ENCODE measurements at regions not wholly inside any gene's neighbourhood (a gene's known extent, or its start where the extent isn't known, plus 50 kb on each side); places are given as distances from the start of the nearest gene placed in this dataset.

- no peak for DNase-seq
- ATAC-seq = no peak
- intact Hi-C loops (cut with DNase I, micrococcal nuclease) = no loop called here
Observed at GRCh38 chr1:244106837-244107493, 55.9 kb downstream of the ZBTB18 start.

- intact Hi-C loops (cut with DNase I, micrococcal nuclease) = no loop called here
- DNase-seq (no peak), ATAC-seq (no peak)
Observed at GRCh38 chr1:244111027-244111426, 59.9 kb downstream of the ZBTB18 start.

- intact Hi-C loops (cut with DNase I, micrococcal nuclease) = no loop called here
- ATAC-seq = no peak
- DNase-seq = no peak
Observed at GRCh38 chr1:244112041-244112440, 61.0 kb downstream of the ZBTB18 start.

GRCh38 chr1:244112636-244113035 lies 61.6 kb downstream of the ZBTB18 start:
- DNase-seq (no peak), ATAC-seq (no peak)
- intact Hi-C loops (cut with DNase I, micrococcal nuclease) = no loop called here

GRCh38 chr1:244113532-244114320 lies 62.6 kb downstream of the ZBTB18 start:
- no peak for DNase-seq
- ATAC-seq = no peak
- intact Hi-C loops (cut with DNase I, micrococcal nuclease) = no loop called here

- intact Hi-C loops (cut with DNase I, micrococcal nuclease) = no loop called here
- DNase-seq (no peak), ATAC-seq (no peak)
Observed at GRCh38 chr1:244114892-244115291, 63.8 kb downstream of the ZBTB18 start.

GRCh38 chr1:244116946-244117345 lies 65.9 kb downstream of the ZBTB18 start:
- ATAC-seq = no peak
- intact Hi-C loops (cut with DNase I, micrococcal nuclease) = no loop called here
- no peak for DNase-seq

- ATAC-seq (no peak), DNase-seq (no peak)
- intact Hi-C loops (cut with DNase I, micrococcal nuclease) = no loop called here
Observed at GRCh38 chr1:244118109-244118761, 67.2 kb downstream of the ZBTB18 start.

GRCh38 chr1:244128591-244129383 lies 77.7 kb downstream of the ZBTB18 start:
- intact Hi-C loops (cut with DNase I, micrococcal nuclease) = no loop called here
- DNase-seq (no peak), ATAC-seq (no peak)

- no peak for DNase-seq
- intact Hi-C loops (cut with DNase I, micrococcal nuclease) = no loop called here
- ATAC-seq = no peak
Observed at GRCh38 chr1:244137276-244137675, 86.2 kb downstream of the ZBTB18 start.

GRCh38 chr1:244137725-244138124 lies 86.6 kb downstream of the ZBTB18 start:
- no peak for DNase-seq
- intact Hi-C loops (cut with DNase I, micrococcal nuclease) = no loop called here
- no peak for ATAC-seq

- ATAC-seq (no peak), DNase-seq (no peak)
- intact Hi-C loops (cut with DNase I, micrococcal nuclease) = no loop called here
Observed at GRCh38 chr1:244138399-244138798, 87.3 kb downstream of the ZBTB18 start.

- DNase-seq = no peak
- no peak for ATAC-seq
- intact Hi-C loops (cut with DNase I, micrococcal nuclease) = no loop called here
Observed at GRCh38 chr1:244139655-244140054, 88.6 kb downstream of the ZBTB18 start.

- ATAC-seq (no peak), DNase-seq (no peak)
- intact Hi-C loops (cut with DNase I, micrococcal nuclease) = no loop called here
Observed at GRCh38 chr1:244140420-244140819, 89.3 kb downstream of the ZBTB18 start.

- no peak for DNase-seq
- intact Hi-C loops (cut with DNase I, micrococcal nuclease) = no loop called here
- ATAC-seq = no peak
Observed at GRCh38 chr1:244144053-244144452, 93.0 kb downstream of the ZBTB18 start.

GRCh38 chr1:244150071-244150470 lies 99.0 kb downstream of the ZBTB18 start:
- ATAC-seq (no peak), DNase-seq (no peak)
- intact Hi-C loops (cut with DNase I, micrococcal nuclease) = no loop called here

- intact Hi-C loops (cut with DNase I, micrococcal nuclease) = no loop called here
- DNase-seq (no peak), ATAC-seq (no peak)
Observed at GRCh38 chr1:244150665-244151064, 99.6 kb downstream of the ZBTB18 start.

GRCh38 chr1:244151537-244151936 lies 100.5 kb downstream of the ZBTB18 start:
- DNase-seq (no peak), ATAC-seq (peak; percentile 84)
- intact Hi-C loops (cut with DNase I, micrococcal nuclease) = no loop called here

GRCh38 chr1:244154508-244154871 lies 103.4 kb downstream of the ZBTB18 start:
- intact Hi-C loops (cut with DNase I, micrococcal nuclease) = no loop called here
- DNase-seq (no peak), ATAC-seq (no peak)

Measured in left colon (tissue), 2 donors.